NCI-H146 treated with DMSO at 0.1 percent for 48 hours (cell line): ENCODE measurements at regions not wholly inside any gene's neighbourhood (a gene's known extent, or its start where the extent isn't known, plus 50 kb on each side); places are given as distances from the start of the nearest gene placed in this dataset.

ENCODE experiments used
- DNase-seq: peaks from one replicate; lab custom pipeline; 2025; ENCODE audit not compliant: unreplicated experiment; lab: John Stamatoyannopoulos, UW

GRCh38 chr1:68378296-68379084 is 71.3 kb downstream of the RPE65 start:
- no peak for DNase-seq

- no peak for DNase-seq
These were observed 72.7 kb downstream of the RPE65 start for GRCh38 chr1:68377098-68377497.

GRCh38 chr1:68376441-68376840 is 73.3 kb downstream of the RPE65 start:
- no peak for DNase-seq

- no peak for DNase-seq
These were observed 73.8 kb downstream of the RPE65 start for GRCh38 chr1:68375919-68376318.

- no peak for DNase-seq
These were observed 76.6 kb downstream of the RPE65 start for GRCh38 chr1:68373173-68373572.

- DNase-seq, result no peak
These were observed 77.3 kb downstream of the RPE65 start for GRCh38 chr1:68372487-68372886.

GRCh38 chr1:68370101-68370915 is 79.4 kb downstream of the RPE65 start:
- no peak for DNase-seq

GRCh38 chr1:68366572-68366971 is 83.2 kb downstream of the RPE65 start:
- DNase-seq, result no peak

GRCh38 chr1:68365709-68366382 is 83.9 kb downstream of the RPE65 start:
- no peak for DNase-seq

- DNase-seq, result no peak
These were observed 86.4 kb downstream of the RPE65 start for GRCh38 chr1:68363339-68363738.

GRCh38 chr1:68361346-68361910 is 88.3 kb downstream of the RPE65 start:
- no peak for DNase-seq

- DNase-seq, result no peak
These were observed 90.7 kb downstream of the RPE65 start for GRCh38 chr1:68359045-68359444.

- DNase-seq, result no peak
These were observed 91.3 kb downstream of the RPE65 start for GRCh38 chr1:68358439-68358838.

GRCh38 chr1:68355614-68356013 is 94.1 kb downstream of the RPE65 start:
- no peak for DNase-seq

- DNase-seq, result no peak
These were observed 97.6 kb downstream of the RPE65 start for GRCh38 chr1:68352202-68352601.

GRCh38 chr1:68347415-68347814 is 102.3 kb downstream of the RPE65 start:
- DNase-seq, result no peak

- DNase-seq, result no peak
These were observed 103.5 kb downstream of the RPE65 start for GRCh38 chr1:68346188-68346808.

GRCh38 chr1:68344208-68344607 is 105.5 kb downstream of the RPE65 start:
- no peak for DNase-seq

- DNase-seq, result no peak
These were observed 108.6 kb upstream of the WLS start for GRCh38 chr1:68340951-68341350.

- DNase-seq, result no peak
These were observed 107.2 kb upstream of the WLS start for GRCh38 chr1:68339505-68339904.

- DNase-seq, result no peak
These were observed 105.8 kb upstream of the WLS start for GRCh38 chr1:68338081-68338480.
